ENCODE measurements at regions not wholly inside any gene's neighbourhood (a gene's known extent, or its start where the extent isn't known, plus 50 kb on each side); places are given as distances from the start of the nearest gene placed in this dataset.

GRCh38 chr11:57094181-57094935 lies 87.4 kb upstream of the LRRC55 start:
- no peak for TF ChIP-seq CTCF (conservative IDR thresholded peaks at IDR 0.05 in 1 of 2, IDR thresholded peaks at IDR 0.05 in 1 of 2; ENCODE audit: low read depth in 1 of 2, low read length in 2 of 2)
- no peak for TF ChIP-seq EZH2 (IDR thresholded peaks at IDR 0.05; ENCODE audit: low read length, missing control alignments)
